ENCODE measurements at regions not wholly inside any gene's neighbourhood (a gene's known extent, or its start where the extent isn't known, plus 50 kb on each side); places are given as distances from the start of the nearest gene placed in this dataset.

GRCh38 chr9:31124389-31124788, 1260.1 kb upstream of the ACO1 start:
- TF ChIP-seq CTCF (IDR thresholded peaks at IDR 0.05): no peak
- TF ChIP-seq EZH2 (IDR thresholded peaks at IDR 0.05): no peak
- TF ChIP-seq EZH2phosphoT487 (IDR thresholded peaks at IDR 0.05): no peak

All from neural progenitor cell (in vitro differentiated cells).